ENCODE measurements at regions not wholly inside any gene's neighbourhood (a gene's known extent, or its start where the extent isn't known, plus 50 kb on each side); places are given as distances from the start of the nearest gene placed in this dataset.

DNA sequence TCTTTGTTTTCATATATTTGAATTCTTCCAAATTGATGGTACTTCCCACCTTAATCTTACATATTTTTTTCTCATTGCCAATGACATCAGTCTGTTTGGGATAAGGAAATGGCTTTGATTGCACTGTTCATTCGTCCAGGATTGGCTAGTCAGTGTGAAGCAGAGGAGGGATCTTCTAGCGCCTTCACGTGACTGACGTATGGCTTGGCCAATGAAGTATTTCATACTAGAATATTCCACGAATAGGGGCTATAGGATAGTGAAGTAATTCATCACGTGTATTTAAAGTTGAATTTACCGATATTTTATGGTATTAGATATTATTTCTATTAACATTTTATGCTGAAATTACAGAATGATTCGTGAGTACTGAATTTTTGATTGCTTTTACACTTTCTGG lies 178.7 kb upstream of the ZFHX3 start:
- DNase-seq (ENCODE audit: low read depth): no peak

DNA sequence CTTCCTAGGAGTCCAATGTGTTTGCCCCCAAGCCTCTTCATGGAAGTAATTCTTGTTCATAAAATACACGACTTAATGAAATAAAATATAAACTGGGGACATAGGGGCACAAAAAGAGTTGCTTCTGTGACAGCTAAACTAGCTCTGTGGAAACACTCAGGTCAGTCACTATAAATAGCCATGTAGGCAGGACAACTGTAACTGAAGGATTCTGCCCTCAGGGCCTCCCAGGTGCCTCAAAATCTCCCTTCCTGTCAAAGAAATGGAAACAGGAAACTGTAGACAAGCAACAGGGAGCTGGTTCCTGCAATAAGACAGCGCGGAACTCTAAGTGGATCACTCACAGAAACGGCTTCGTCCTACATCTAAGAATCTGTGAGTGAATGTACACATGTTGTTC lies 178.1 kb upstream of the ZFHX3 start:
- TF ChIP-seq, protein P1, sequence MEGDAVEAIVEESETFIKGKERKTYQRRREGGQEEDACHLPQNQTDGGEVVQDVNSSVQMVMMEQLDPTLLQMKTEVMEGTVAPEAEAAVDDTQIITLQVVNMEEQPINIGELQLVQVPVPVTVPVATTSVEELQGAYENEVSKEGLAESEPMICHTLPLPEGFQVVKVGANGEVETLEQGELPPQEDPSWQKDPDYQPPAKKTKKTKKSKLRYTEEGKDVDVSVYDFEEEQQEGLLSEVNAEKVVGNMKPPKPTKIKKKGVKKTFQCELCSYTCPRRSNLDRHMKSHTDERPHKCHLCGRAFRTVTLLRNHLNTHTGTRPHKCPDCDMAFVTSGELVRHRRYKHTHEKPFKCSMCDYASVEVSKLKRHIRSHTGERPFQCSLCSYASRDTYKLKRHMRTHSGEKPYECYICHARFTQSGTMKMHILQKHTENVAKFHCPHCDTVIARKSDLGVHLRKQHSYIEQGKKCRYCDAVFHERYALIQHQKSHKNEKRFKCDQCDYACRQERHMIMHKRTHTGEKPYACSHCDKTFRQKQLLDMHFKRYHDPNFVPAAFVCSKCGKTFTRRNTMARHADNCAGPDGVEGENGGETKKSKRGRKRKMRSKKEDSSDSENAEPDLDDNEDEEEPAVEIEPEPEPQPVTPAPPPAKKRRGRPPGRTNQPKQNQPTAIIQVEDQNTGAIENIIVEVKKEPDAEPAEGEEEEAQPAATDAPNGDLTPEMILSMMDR (IDR thresholded peaks at IDR 0.05; ENCODE audit: low read depth, low read length, missing control alignments): no peak
- DNase-seq (ENCODE audit: low read depth): no peak
- H3K4me3 ChIP-seq (ENCODE audit: low read depth, low read length): no peak overlapping the region
- in situ Hi-C loops (cut with HindIII; ENCODE audit: low sequenced_read_pairs): no loop called here

More for the DNA sequence above, 178.7 kb upstream of the ZFHX3 start:
- no peak overlapping the region for H3K4me3 ChIP-seq (ENCODE audit: low read depth, low read length)
- TF ChIP-seq, protein P1 (IDR thresholded peaks at IDR 0.05; ENCODE audit: low read depth, low read length, missing control alignments): no peak
- in situ Hi-C loops (cut with HindIII; ENCODE audit: low sequenced_read_pairs): no loop called here

DNA sequence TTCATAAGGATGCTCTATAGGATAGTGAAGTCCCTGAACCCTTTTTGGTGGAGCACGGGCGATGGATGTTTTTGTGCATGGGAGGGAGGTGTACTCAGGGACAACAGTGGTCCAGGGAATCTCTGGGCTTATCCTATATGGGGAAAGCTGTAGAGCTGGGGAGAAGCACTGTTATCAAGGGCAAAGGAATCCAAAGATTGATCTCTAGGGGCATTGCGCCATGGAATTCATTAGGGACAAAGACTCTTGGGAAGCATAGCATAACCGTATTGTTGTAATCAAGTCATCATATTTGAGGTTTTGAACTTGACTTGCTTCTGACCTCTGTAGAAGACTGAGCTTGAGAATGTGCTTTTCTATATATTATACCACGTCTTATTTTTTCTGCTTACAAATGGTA lies 172.9 kb upstream of the ZFHX3 start:
- DNase-seq (ENCODE audit: low read depth): no peak
- in situ Hi-C loops (cut with HindIII; ENCODE audit: low sequenced_read_pairs): no loop called here
- TF ChIP-seq, protein P1 (IDR thresholded peaks at IDR 0.05; ENCODE audit: low read depth, low read length, missing control alignments): no peak
- H3K4me3 ChIP-seq (ENCODE audit: low read depth, low read length): no peak overlapping the region

DNA sequence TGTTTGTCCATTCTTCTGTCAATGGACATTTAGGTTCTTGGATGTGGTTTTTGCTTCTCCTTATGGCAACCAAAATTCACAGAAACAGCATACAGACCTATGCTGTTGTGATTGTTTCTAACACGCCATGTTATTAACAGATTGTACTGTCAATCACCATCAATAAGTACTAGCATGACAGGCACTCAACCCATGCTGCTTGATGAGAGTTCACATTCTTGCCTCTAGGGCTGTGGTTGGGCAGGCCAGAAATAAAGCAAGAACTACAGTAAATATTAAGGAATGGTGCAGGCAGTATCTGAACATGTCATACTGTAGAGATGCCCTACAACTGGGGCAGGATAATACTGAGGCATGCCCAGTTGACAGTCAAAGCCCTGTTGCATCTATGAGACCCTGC lies 171.2 kb upstream of the ZFHX3 start:
- in situ Hi-C loops (cut with HindIII; ENCODE audit: low sequenced_read_pairs): no loop called here
- TF ChIP-seq, protein P1 (IDR thresholded peaks at IDR 0.05; ENCODE audit: low read depth, low read length, missing control alignments): no peak

DNA sequence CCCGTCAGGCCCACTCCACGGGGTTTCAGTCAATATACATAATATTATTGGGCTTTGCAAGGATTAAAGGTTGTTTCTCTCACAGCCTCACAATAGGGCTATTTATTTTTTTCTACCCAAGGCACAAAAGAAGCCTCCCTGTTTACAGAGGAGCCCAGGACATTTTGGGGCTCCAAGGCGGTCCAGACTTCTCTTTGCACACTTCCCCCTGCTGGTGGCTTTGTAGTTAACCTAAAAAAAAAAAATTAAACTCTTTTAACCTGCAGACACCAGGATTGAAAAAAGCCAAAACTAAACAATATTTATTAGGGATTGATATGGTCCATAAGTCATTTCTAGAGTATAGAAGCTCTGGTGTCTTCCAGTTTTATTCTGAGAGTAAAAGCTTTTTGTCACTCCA lies 169.7 kb upstream of the ZFHX3 start:
- no peak overlapping the region for H3K4me3 ChIP-seq (ENCODE audit: low read depth, low read length)
- DNase-seq (ENCODE audit: low read depth): no peak
- TF ChIP-seq, protein P1 (IDR thresholded peaks at IDR 0.05; ENCODE audit: low read depth, low read length, missing control alignments): no peak
- in situ Hi-C loops (cut with HindIII; ENCODE audit: low sequenced_read_pairs): no loop called here

More for the DNA sequence above, 171.2 kb upstream of the ZFHX3 start:
- H3K4me3 ChIP-seq (ENCODE audit: low read depth, low read length): no peak overlapping the region
- no peak for DNase-seq (ENCODE audit: low read depth)

DNA sequence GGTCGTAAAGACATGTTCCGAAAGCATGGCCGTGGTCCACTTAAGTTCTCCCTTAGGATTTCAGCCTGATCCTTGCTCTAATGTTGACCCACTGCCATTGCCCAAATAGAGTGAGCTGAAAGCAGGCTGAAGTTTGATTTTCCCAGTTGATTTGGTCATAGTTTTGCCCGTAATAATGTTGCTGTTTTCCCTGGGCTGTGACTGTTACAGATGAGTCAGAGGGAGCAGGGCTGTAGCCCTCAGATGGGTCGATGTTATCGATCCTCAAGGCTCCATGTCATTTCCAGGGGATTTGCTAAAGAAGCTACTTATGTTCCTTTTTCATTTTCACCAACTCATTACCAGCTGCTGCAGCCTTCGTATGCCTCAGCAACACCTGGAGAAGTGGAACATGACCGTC lies 169.0 kb upstream of the ZFHX3 start:
- in situ Hi-C loops (cut with HindIII; ENCODE audit: low sequenced_read_pairs): no loop called here
- TF ChIP-seq, protein P1 (IDR thresholded peaks at IDR 0.05; ENCODE audit: low read depth, low read length, missing control alignments): no peak
- DNase-seq (ENCODE audit: low read depth): no peak
- no peak overlapping the region for H3K4me3 ChIP-seq (ENCODE audit: low read depth, low read length)

Measured in astrocyte of the cerebellum (primary cell).